OCI-LY7 (cell line): ENCODE measurements at regions not wholly inside any gene's neighbourhood (a gene's known extent, or its start where the extent isn't known, plus 50 kb on each side); places are given as distances from the start of the nearest gene placed in this dataset.
A peak's percentile ranks its signal among the peaks of the same experiment; 100 is the strongest.

Source experiments
- CTCF ChIP-seq: fragments of 200-600 bp; sonication (generic); conservative IDR thresholded peaks from 2 replicates; pipeline ENCODE4 v1.5.1; 2014; ENCODE audit warnings: mild to moderate bottlenecking, antibody characterized with exemption, low read length, moderate library complexity, mixed read lengths
- EZH2phosphoT487 ChIP-seq: fragments of 200-600 bp; sonication (generic); IDR thresholded peaks from 2 replicates; pipeline ENCODE4 v1.6.1; 2018; ENCODE audit warnings: low read depth, borderline replicate concordance, mild to moderate bottlenecking, mixed run types, antibody characterized with exemption, low read length, moderate library complexity, mixed read lengths

GRCh38 chr22:49305214-49305965, 522.3 kb downstream of the BRD1 start:
- TF ChIP-seq CTCF: peak; percentile 95
- TF ChIP-seq EZH2phosphoT487: no peak
